ENCODE measurements at regions not wholly inside any gene's neighbourhood (a gene's known extent, or its start where the extent isn't known, plus 50 kb on each side); places are given as distances from the start of the nearest gene placed in this dataset.

GRCh38 chr2:3022841-3023372 lies 354.7 kb downstream of the EIPR1 start:
- 56% methylated on average over 4 of the region's 9 CpGs for WGBS (ENCODE audit: insufficient coverage)
- H3K27ac ChIP-seq (ENCODE audit: low read length), result no peak overlapping the region
- no peak overlapping the region for H3K4me3 ChIP-seq (ENCODE audit: low read length)
- no peaks in the 10 kb centered on the region for H3K9me3 ChIP-seq (replicated peaks; ENCODE audit: control insufficient read depth, low read depth, low read length)
- H3K4me1 ChIP-seq (ENCODE audit: control insufficient read depth, insufficient read depth, low read length), result no peaks in the 10 kb centered on the region
- H3K27me3 ChIP-seq (ENCODE audit: control insufficient read depth, insufficient read depth, low read length), result peaks cover 3% of the 10 kb centered on the region
- no peak for DNase-seq
- H3K36me3 ChIP-seq (ENCODE audit: control insufficient read depth, insufficient read depth, low read length), result no peaks in the 10 kb centered on the region

- Histone ChIP-seq H3K36me3 (ENCODE audit: control insufficient read depth, insufficient read depth, low read length) (no peaks in the 10 kb centered on the region), H3K9me3 (replicated peaks; ENCODE audit: control insufficient read depth, low read depth, low read length) (no peaks in the 10 kb centered on the region), H3K27ac (ENCODE audit: low read length) (no peak overlapping the region), H3K4me3 (ENCODE audit: low read length) (no peak overlapping the region), H3K4me1 (ENCODE audit: control insufficient read depth, insufficient read depth, low read length) (no peaks in the 10 kb centered on the region), H3K27me3 (ENCODE audit: control insufficient read depth, insufficient read depth, low read length) (peaks cover 3% of the 10 kb centered on the region)
- 79% methylated on average over 6 of the region's 8 CpGs for WGBS (ENCODE audit: insufficient coverage)
- DNase-seq, result no peak
Measured at GRCh38 chr2:3021720-3022119, 355.9 kb downstream of the EIPR1 start.

GRCh38 chr2:3010001-3010400 lies 367.6 kb downstream of the EIPR1 start:
- DNase-seq, result no peak
- Histone ChIP-seq H3K27me3 (ENCODE audit: control insufficient read depth, insufficient read depth, low read length) (peaks cover 4% of the 10 kb centered on the region), H3K4me3 (ENCODE audit: low read length) (no peak overlapping the region), H3K27ac (ENCODE audit: low read length) (no peak overlapping the region), H3K36me3 (ENCODE audit: control insufficient read depth, insufficient read depth, low read length) (no peaks in the 10 kb centered on the region), H3K9me3 (replicated peaks; ENCODE audit: control insufficient read depth, low read depth, low read length) (peaks cover 6% of the 10 kb centered on the region), H3K4me1 (ENCODE audit: control insufficient read depth, insufficient read depth, low read length) (no peaks in the 10 kb centered on the region)
- no CpG with 5 or more reads among the region's 4 CpGs for WGBS (ENCODE audit: insufficient coverage)

GRCh38 chr2:3009483-3009882 lies 368.1 kb downstream of the EIPR1 start:
- Histone ChIP-seq H3K9me3 (replicated peaks; ENCODE audit: control insufficient read depth, low read depth, low read length) (peaks cover 5% of the 10 kb centered on the region), H3K4me1 (ENCODE audit: control insufficient read depth, insufficient read depth, low read length) (no peaks in the 10 kb centered on the region), H3K27ac (ENCODE audit: low read length) (no peak overlapping the region), H3K36me3 (ENCODE audit: control insufficient read depth, insufficient read depth, low read length) (no peaks in the 10 kb centered on the region), H3K27me3 (ENCODE audit: control insufficient read depth, insufficient read depth, low read length) (peaks cover 4% of the 10 kb centered on the region), H3K4me3 (ENCODE audit: low read length) (no peak overlapping the region)
- no peak for DNase-seq
- WGBS (ENCODE audit: insufficient coverage), result 72% methylated on average over 6 of the region's 7 CpGs

- Histone ChIP-seq H3K9me3 (replicated peaks; ENCODE audit: control insufficient read depth, low read depth, low read length) (peaks cover 4% of the 10 kb centered on the region), H3K27me3 (ENCODE audit: control insufficient read depth, insufficient read depth, low read length) (peaks cover 4% of the 10 kb centered on the region), H3K27ac (ENCODE audit: low read length) (no peak overlapping the region), H3K4me1 (ENCODE audit: control insufficient read depth, insufficient read depth, low read length) (no peaks in the 10 kb centered on the region), H3K4me3 (ENCODE audit: low read length) (no peak overlapping the region), H3K36me3 (ENCODE audit: control insufficient read depth, insufficient read depth, low read length) (no peaks in the 10 kb centered on the region)
- WGBS (ENCODE audit: insufficient coverage), result 15% methylated on average over 6 of the region's 8 CpGs
- peak; percentile 29 for DNase-seq
Measured at GRCh38 chr2:3009005-3009404, 368.6 kb downstream of the EIPR1 start.

- Histone ChIP-seq H3K4me1 (ENCODE audit: control insufficient read depth, insufficient read depth, low read length) (no peaks in the 10 kb centered on the region), H3K9me3 (replicated peaks; ENCODE audit: control insufficient read depth, low read depth, low read length) (peaks cover under 1% of the 10 kb centered on the region), H3K4me3 (ENCODE audit: low read length) (no peak overlapping the region), H3K36me3 (ENCODE audit: control insufficient read depth, insufficient read depth, low read length) (no peaks in the 10 kb centered on the region), H3K27me3 (ENCODE audit: control insufficient read depth, insufficient read depth, low read length) (peaks cover 4% of the 10 kb centered on the region), H3K27ac (ENCODE audit: low read length) (no peak overlapping the region)
- DNase-seq, result no peak
- 6% methylated on average over 2 of the region's 4 CpGs for WGBS (ENCODE audit: insufficient coverage)
Measured at GRCh38 chr2:3008561-3008960, 369.1 kb downstream of the EIPR1 start.

- WGBS (ENCODE audit: insufficient coverage), result 78% methylated on average over 4 of the region's 6 CpGs
- Histone ChIP-seq H3K36me3 (ENCODE audit: control insufficient read depth, insufficient read depth, low read length) (no peaks in the 10 kb centered on the region), H3K27ac (ENCODE audit: low read length) (no peak overlapping the region), H3K4me1 (ENCODE audit: control insufficient read depth, insufficient read depth, low read length) (no peaks in the 10 kb centered on the region), H3K4me3 (ENCODE audit: low read length) (no peak overlapping the region), H3K9me3 (replicated peaks; ENCODE audit: control insufficient read depth, low read depth, low read length) (no peaks in the 10 kb centered on the region), H3K27me3 (ENCODE audit: control insufficient read depth, insufficient read depth, low read length) (peaks cover 4% of the 10 kb centered on the region)
- no peak for DNase-seq
Measured at GRCh38 chr2:3007135-3007534, 370.5 kb downstream of the EIPR1 start.

- H3K9me3 ChIP-seq (replicated peaks; ENCODE audit: control insufficient read depth, low read depth, low read length), result no peaks in the 10 kb centered on the region
- H3K4me1 ChIP-seq (ENCODE audit: control insufficient read depth, insufficient read depth, low read length), result no peaks in the 10 kb centered on the region
- peaks cover 7% of the 10 kb centered on the region for H3K27me3 ChIP-seq (ENCODE audit: control insufficient read depth, insufficient read depth, low read length)
- no peak overlapping the region for H3K4me3 ChIP-seq (ENCODE audit: low read length)
- WGBS (ENCODE audit: insufficient coverage), result 47% methylated on average over 4 of the region's 12 CpGs
- no peak for DNase-seq
- no peaks in the 10 kb centered on the region for H3K36me3 ChIP-seq (ENCODE audit: control insufficient read depth, insufficient read depth, low read length)
- H3K27ac ChIP-seq (ENCODE audit: low read length), result no peak overlapping the region
Measured at GRCh38 chr2:3005859-3006501, 371.6 kb downstream of the EIPR1 start.

- no peaks in the 10 kb centered on the region for H3K36me3 ChIP-seq (ENCODE audit: control insufficient read depth, insufficient read depth, low read length)
- no peaks in the 10 kb centered on the region for H3K4me1 ChIP-seq (ENCODE audit: control insufficient read depth, insufficient read depth, low read length)
- H3K27ac ChIP-seq (ENCODE audit: low read length), result no peak overlapping the region
- peaks cover 3% of the 10 kb centered on the region for H3K27me3 ChIP-seq (ENCODE audit: control insufficient read depth, insufficient read depth, low read length)
- 19% methylated on average over 6 of the region's 18 CpGs for WGBS (ENCODE audit: insufficient coverage)
- no peak overlapping the region for H3K4me3 ChIP-seq (ENCODE audit: low read length)
- H3K9me3 ChIP-seq (replicated peaks; ENCODE audit: control insufficient read depth, low read depth, low read length), result no peaks in the 10 kb centered on the region
- peak; percentile 38 for DNase-seq
Measured at GRCh38 chr2:3001615-3002560, 375.7 kb downstream of the EIPR1 start.

GRCh38 chr2:3000968-3001367 lies 376.6 kb downstream of the EIPR1 start:
- WGBS (ENCODE audit: insufficient coverage), result 20% methylated on average over 1 of the region's 6 CpGs
- Histone ChIP-seq H3K27ac (ENCODE audit: low read length) (no peak overlapping the region), H3K4me1 (ENCODE audit: control insufficient read depth, insufficient read depth, low read length) (no peaks in the 10 kb centered on the region), H3K36me3 (ENCODE audit: control insufficient read depth, insufficient read depth, low read length) (no peaks in the 10 kb centered on the region), H3K27me3 (ENCODE audit: control insufficient read depth, insufficient read depth, low read length) (peaks cover 3% of the 10 kb centered on the region), H3K9me3 (replicated peaks; ENCODE audit: control insufficient read depth, low read depth, low read length) (no peaks in the 10 kb centered on the region), H3K4me3 (ENCODE audit: low read length) (no peak overlapping the region)
- no peak for DNase-seq

Data from muscle of leg (tissue), 3 donors.